A549 (cell line): ENCODE measurements at regions not wholly inside any gene's neighbourhood (a gene's known extent, or its start where the extent isn't known, plus 50 kb on each side); places are given as distances from the start of the nearest gene placed in this dataset.
"Not testable (repeated sequence)": the region's sequence is repeated elsewhere in the genome, so short reads cannot be mapped to it uniquely, and the experiment has no call there.

ENCODE experiments used
- CBX2 ChIP-seq: fragments of 200-600 bp; sonication (generic); IDR thresholded peaks from 2 replicates; pipeline ENCODE4 v1.6.1; 2016; ENCODE audit warnings: low read depth, mild to moderate bottlenecking, borderline replicate concordance
- CHD2 ChIP-seq: fragments of 150-350 bp; IDR thresholded peaks from 2 replicates; pipeline ENCODE4 v1.6.1; 2014; ENCODE audit warnings: low read length; ENCODE audit not compliant: partially characterized antibody
- CTCF ChIP-seq: fragments of >200 bp; sonication (Bioruptor Twin); formaldehyde crosslinking; IDR thresholded peaks from 3 replicates; pipeline ENCODE4 v1.5.1; 2016
- ELK1 ChIP-seq: fragments of 150-350 bp; IDR thresholded peaks from 2 replicates; pipeline ENCODE4 v1.6.1; 2014; ENCODE audit warnings: low read depth, mild to moderate bottlenecking, low read length
- EP300 ChIP-seq, 2 experiments: fragments of >200 bp; sonication (Bioruptor Twin); formaldehyde crosslinking; IDR thresholded peaks; 2 replicates in 1 of 2; 3 replicates in 1 of 2; pipeline ENCODE4 v1.6.1; 2016 to 2017
- HDAC2 ChIP-seq: fragments of 200-600 bp; sonication (generic); IDR thresholded peaks from 2 replicates; pipeline ENCODE4 v1.6.1; 2016
- KDM1A ChIP-seq: fragments of 200-600 bp; sonication (generic); IDR thresholded peaks from 2 replicates; pipeline ENCODE4 v1.6.1; 2016; ENCODE audit warnings: low read depth, mild to moderate bottlenecking
- KDM5A ChIP-seq: fragments of 200-600 bp; sonication (generic); IDR thresholded peaks from 2 replicates; pipeline ENCODE4 v1.6.1; 2016; ENCODE audit warnings: antibody characterized with exemption, mild to moderate bottlenecking
- MAFK ChIP-seq: fragments of 450-650 bp; IDR thresholded peaks from 2 replicates; pipeline ENCODE4 v1.6.1; 2014; ENCODE audit not compliant: partially characterized antibody
- POLR2A ChIP-seq: IDR thresholded peaks from 2 replicates; pipeline ENCODE4 v1.6.1; 2012; ENCODE audit warnings: mild to moderate bottlenecking, low read length
- RAD21 ChIP-seq, 2 experiments: fragments of >200 bp in 1 of 2; sonication (Bioruptor Twin) in 1 of 2; formaldehyde crosslinking in 1 of 2; IDR thresholded peaks in 1 of 2; conservative IDR thresholded peaks in 1 of 2; 2 replicates in 1 of 2; 3 replicates in 1 of 2; pipeline ENCODE4 v1.6.1; 2012 to 2018; ENCODE audit warnings: inconsistent platforms in 1 of 2
- REST ChIP-seq: fragments of 200-600 bp; sonication (generic); IDR thresholded peaks from 2 replicates; pipeline ENCODE4 v1.6.1; 2016; ENCODE audit warnings: antibody characterized with exemption, mild to moderate bottlenecking, moderate library complexity
- USF2 ChIP-seq: fragments of 450-650 bp; IDR thresholded peaks from 2 replicates; pipeline ENCODE4 v1.6.1; 2014; ENCODE audit warnings: antibody characterized with exemption

GRCh38 chr10:52505341-52505740 lies 191.3 kb downstream of the DKK1 start:
- TF ChIP-seq CBX2; MAFK; CTCF; RAD21 (conservative IDR thresholded peaks at IDR 0.05 in 1 of 2, IDR thresholded peaks at IDR 0.05 in 1 of 2); POLR2A; USF2; EP300 (IDR thresholded peaks at IDR 0.05); KDM1A; CHD2; KDM5A; ELK1; HDAC2; REST: not testable (repeated sequence)
